AG09319 (cell line): ENCODE measurements at regions not wholly inside any gene's neighbourhood (a gene's known extent, or its start where the extent isn't known, plus 50 kb on each side); places are given as distances from the start of the nearest gene placed in this dataset.
"Not testable (repeated sequence)": the region's sequence is repeated elsewhere in the genome, so short reads cannot be mapped to it uniquely, and the experiment has no call there.

ENCODE experiments used
- DNase-seq: peaks from one replicate; pipeline ENCODE4 v3.0.0-alpha.2; 2010; ENCODE audit warnings: low read depth; ENCODE audit errors: extremely low read depth
- CTCF ChIP-seq: IDR thresholded peaks from 2 replicates; pipeline ENCODE4 v1.5.1; 2011; ENCODE audit warnings: low read depth, mild to moderate bottlenecking, inconsistent platforms, low read length, moderate library complexity

GRCh38 chr16:63442246-63442645 is 1406.0 kb upstream of the CDH8 start:
- no peak for TF ChIP-seq CTCF
- no peak for DNase-seq

- TF ChIP-seq CTCF, result no peak
- no peak for DNase-seq
These were observed 1390.1 kb upstream of the CDH8 start for GRCh38 chr16:63426275-63426870.

- no peak for TF ChIP-seq CTCF
- no peak for DNase-seq
These were observed 1386.5 kb upstream of the CDH8 start for GRCh38 chr16:63422715-63423114.

GRCh38 chr16:63416712-63417111 is 1380.5 kb upstream of the CDH8 start:
- TF ChIP-seq CTCF, result no peak
- DNase-seq, result no peak

- TF ChIP-seq CTCF, result no peak
These were observed 1378.8 kb upstream of the CDH8 start for GRCh38 chr16:63415014-63415413.

GRCh38 chr16:63410594-63410993 is 1374.4 kb upstream of the CDH8 start:
- TF ChIP-seq CTCF, result no peak
- no peak for DNase-seq

More at GRCh38 chr16:63415014-63415413, 1378.8 kb upstream of the CDH8 start:
- no peak for DNase-seq

- DNase-seq, result no peak
- TF ChIP-seq CTCF, result no peak
These were observed 1367.6 kb upstream of the CDH8 start for GRCh38 chr16:63403792-63404191.

- not testable (repeated sequence) for DNase-seq
These were observed 1352.0 kb upstream of the CDH8 start for GRCh38 chr16:63388277-63388676.
